ENCODE measurements at regions not wholly inside any gene's neighbourhood (a gene's known extent, or its start where the extent isn't known, plus 50 kb on each side); places are given as distances from the start of the nearest gene placed in this dataset.

DNA sequence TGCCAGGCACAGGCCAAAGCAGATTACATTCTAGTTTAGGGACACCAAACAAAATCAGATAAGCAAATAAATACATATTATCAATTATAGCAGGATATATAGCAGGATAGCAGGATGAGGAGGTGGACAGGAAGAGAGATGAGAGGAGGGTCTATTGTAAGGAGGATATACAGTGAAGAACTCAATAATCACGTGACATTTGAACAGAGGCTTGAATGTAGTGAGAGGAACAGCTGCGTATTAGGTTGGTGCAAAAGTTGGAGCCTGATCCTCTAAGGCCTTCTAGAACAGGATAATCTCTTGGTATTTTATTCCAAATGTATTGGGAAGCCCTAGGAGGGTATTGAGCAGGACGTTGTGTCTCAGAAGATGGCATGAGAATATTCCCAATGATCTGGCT lies 136.7 kb downstream of the CYLD start:
- no peak for DNase-seq (ENCODE audit: low read depth)

DNA sequence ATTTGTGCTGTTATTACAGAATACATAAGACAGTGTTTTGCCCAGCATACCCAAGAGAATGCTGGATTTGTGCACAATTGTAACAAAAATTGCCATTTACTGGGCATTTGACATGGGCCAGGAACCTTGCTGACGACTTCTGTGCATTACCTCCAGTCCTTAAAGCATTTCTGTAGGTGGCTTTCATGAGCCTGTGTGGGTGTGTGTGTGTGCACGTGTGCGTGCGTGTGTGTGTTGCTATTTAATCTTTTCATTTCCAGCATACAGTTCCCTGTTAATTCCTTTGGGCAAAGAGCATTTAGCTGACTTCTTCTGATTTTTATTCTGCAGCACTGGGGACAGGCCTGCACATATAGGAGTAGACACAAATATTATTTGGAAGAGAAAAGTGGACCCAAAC lies 134.4 kb downstream of the CYLD start:
- DNase-seq (ENCODE audit: low read depth), result no peak

DNA sequence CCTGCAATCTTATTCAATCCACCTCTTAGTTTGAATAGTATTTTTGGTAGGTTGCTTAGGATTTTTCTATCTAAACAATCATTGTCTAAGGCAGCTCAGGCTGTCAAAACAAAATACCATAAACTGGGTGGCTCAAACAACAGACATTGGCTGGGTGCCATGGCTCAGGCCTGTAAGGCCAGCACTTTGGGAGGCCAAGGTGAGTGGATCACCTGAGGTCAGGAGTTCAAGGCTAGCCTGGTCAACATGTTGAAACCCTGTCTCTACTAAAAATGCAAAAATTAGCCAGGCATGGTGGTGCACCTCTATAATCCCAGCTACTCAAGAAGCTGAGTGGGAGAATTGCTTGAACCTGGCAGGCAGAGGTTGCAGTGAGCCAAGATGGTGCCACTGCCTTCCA lies 126.7 kb downstream of the CYLD start:
- no peak for DNase-seq (ENCODE audit: low read depth)

DNA sequence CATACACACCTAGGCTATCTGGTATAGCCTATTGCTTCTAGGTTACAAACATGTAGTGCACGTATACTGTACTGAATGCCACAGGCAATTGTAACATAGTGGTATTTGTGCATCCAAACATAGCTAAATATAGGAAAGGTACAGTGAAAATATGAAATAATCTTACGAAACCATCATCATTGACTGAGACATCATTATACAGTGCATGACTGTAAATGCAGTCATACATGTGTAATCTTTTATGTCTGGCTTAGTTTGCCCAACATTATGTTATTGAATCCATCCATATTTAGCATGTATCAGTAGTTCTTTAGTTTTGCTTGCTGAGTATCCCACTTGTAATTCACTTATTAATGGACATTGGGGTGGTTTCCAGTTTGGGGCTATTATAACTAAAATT lies 124.9 kb downstream of the CYLD start:
- no peak for DNase-seq (ENCODE audit: low read depth)

DNA sequence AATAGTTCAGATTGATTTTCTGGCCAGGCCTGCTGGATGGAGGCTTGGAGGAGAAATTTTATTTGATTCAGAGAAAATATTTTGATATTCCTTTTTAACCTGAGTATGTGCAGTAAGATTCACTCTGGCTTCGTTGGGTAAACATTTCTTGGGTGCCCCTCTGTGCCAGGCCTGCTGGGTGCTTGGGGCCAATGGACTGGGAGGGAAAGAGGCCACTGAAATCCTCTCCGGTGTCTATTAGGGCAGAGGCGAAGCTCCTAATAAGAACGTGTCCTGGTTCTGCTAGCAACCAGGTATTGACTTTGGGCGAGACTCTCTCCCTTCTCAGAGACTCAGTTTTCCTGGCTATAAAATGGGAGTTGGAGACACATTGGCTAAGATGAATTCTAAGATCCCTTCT lies 122.5 kb downstream of the CYLD start:
- DNase-seq (ENCODE audit: low read depth), result no peak

DNA sequence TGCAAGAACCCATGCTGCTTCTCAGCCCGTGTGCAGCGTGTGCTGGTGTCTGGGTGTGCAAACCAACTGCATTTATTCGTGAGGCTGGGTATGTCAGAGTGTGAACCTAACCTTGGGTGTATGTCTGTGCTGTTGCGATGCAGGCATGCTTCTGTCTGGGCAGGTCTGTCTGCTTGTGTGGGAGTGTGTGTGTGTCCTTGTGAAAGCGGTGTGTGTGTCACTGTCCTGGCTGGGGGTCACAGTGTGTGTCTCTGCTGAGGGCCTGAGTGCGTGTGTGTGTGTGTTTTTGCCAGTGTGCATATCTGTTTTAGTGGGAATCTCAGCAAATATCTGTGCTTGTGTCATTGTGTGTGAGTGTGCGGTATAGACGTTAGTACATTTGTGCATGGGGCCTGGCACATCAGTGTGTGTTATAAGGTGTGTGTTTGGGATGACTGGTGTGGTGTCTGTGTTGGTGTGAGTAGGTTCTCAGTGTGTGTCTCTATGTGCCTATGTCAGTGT lies 121.8 kb downstream of the CYLD start:
- DNase-seq (ENCODE audit: low read depth), result no peak

DNA sequence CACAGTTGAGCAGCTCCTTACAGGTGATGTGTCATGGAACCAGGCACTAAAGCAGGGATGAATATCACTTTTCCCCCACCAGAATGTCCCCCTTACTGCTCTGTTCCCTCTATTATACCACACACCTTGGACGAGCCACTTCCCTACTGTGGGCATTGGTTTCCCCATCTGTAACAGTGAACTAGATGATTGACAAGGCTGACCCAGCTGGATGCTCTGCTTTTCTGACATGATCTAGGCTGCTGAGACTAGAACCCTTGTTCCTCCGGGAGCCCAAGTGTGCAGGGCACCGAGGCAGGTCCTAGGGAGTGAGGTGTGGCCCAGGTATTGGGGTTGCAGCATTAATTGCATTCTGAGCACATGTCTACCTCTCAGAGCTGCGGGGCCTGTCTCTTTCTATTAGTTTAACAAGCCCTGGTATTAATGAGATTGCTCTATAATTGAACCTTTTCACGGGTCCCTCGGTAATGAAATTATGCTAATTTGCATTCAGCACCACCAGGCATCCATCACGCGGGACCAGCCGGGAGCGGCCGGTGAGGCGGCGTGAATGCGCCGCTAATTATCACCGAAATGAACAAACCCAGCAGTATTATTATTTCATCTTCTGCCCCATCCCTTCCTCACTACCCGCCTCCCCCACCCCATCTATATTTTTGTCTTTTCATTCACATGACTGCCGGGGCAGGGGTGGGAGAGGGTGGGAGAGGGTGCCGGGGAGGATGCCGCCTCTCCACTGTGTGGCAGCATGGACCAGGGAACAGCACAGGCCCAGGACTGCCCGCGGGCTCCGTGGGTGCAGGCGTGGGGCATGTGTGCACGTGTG lies 121.1 kb downstream of the CYLD start:
- DNase-seq (ENCODE audit: low read depth), result no peak

DNA sequence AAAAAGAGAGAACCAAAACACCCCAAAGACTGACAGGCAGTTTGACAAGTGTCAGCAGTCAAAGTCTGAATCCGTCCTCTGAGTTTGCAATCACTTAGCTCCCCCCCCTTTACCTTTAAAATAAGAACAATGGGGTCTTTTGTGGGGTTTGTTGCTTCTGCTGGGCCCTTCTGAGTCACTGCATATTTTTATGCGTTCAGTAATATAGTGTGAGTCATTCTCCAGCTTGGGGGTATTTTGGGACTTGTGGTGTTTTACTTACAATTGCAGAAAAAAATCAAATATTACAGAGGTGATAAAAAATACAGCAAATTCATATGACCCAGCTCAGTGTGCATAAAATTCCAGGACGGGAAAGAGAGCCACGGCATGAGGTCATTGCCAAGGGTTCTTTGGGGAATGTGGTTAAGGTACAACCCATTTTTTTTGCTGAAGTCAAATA lies 120.1 kb downstream of the CYLD start:
- DNase-seq (ENCODE audit: low read depth), result peak; percentile 52

DNA sequence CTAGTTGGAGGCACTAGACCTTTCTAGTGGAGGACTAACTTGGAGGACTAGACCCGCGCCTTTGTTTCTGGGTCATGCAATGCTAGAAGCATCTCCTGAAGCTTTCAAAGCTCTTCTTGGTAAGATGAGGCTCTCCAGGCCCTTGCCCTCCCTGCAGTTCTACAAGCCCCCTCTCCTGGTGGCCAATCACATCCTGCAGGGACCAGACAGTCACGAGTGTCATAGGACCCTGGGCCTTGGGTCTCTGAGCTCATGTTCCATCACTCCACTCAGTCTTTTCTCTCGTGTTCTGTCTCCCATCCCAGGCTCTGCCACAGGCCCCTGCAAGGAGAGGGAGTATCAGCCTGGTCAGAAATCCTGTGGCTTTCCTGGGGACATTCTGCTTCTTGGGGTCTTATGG lies 119.6 kb downstream of the CYLD start:
- no peak for DNase-seq (ENCODE audit: low read depth)

DNA sequence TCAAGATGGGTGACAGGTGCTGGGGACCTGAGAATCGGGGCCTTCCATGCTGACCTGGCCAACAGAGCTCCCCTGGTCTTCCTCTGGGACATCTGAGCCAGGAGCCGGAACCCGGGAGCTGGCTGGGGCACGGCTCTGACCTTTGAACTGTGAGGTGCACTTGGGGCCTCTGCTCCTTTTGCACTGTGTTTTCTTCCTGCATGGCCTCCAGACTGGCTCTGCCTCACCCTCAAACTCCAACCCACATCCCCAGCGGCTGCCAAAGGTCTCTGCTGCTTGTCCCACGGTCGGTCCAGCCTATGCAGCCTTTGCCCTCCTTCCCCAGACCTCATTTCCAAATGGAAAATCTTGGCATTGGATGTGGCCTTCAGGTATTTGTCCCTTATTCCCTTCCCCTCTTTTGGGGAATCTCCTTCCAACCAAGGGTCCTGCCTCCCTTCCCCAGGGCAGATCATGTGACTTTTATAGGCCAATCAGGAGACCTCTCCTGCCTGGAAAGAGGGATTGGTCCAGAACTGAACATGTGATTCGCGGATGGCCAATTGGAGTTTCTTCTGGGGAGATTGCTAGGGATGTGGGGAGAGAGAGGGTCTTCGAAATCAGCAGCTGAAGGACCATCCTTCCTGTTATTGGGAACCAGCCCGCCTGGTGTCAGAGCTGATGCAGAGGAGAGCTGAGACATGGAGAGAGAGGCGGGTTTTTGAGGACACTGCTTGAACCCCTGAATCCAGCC lies 117.9 kb downstream of the CYLD start:
- no peak for DNase-seq (ENCODE audit: low read depth)

DNA sequence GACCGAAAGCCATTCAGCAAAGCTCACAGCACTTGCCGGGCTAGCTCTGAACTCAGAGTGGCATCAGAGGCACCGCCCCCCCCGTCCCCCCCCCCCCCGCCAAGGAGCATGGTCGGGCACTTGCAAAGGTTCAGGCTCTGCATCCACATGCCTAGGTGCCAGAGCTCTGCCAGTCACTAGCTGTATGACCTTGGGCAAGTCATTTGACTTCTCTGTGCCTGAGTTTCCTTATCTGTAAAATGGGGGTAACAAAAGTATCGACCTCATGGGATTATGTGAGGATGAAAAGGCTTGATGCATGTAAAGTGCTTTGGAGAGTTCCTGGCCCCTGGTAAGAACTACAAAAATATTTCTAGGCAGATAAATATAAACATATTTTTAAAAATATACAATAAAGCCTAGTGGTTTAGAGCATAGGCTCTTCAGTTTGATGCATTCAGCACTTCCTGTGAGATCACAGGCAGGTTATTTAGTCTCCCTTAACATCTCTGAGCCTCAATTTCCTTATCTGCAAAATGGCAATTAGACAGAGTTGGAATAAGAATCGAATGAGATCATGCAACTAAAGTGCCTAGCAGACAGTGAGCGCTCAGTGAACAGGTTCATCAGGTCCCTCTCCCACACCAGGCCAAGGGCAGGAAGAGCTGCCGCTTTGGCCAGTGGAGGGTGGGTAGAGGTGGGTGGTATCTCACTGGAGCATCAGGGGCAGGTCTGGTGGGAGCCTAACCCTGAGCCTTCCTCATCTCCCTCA lies 117.2 kb downstream of the CYLD start:
- DNase-seq (ENCODE audit: low read depth), result no peak

DNA sequence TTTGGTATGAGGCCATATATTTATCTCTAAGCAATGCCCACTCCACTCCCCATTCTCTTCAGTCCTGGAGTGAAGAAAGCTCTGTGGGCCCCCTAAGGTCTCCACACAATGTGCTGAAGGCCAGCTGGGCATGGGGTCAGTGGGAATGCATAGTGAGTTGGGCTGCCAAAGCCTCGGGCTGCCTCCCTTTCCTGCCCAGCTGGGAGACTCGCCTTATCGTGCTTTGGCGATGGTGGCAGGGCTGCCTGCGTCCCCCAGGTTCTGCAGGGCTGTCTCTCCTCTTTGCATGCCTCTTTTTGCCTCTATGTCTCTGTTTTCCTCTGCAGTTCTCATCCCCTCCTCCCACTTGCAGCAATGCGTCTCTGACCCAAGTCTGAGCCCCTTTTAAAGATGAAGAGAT lies 116.5 kb downstream of the CYLD start:
- DNase-seq (ENCODE audit: low read depth), result no peak

DNA sequence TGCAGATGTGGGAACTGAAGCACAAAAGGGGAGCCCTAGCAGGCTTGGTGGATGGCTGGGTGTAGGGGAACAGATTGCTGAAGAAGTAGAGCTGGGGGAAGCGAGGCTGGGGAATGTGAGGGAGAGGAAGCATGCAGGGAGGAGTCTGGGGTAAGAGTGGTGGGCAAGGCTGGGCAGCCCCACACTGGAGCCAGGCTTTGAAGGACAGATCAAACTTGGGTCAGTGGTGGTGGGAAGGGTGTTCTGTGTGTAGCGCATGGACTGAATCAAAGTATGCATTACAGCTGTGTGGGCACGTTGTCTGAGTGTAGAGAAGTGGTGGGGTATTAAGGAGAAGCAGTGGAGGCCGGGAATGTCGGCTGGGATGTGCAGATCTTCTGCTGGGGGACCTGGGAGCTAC lies 116.0 kb downstream of the CYLD start:
- no peak for DNase-seq (ENCODE audit: low read depth)

DNA sequence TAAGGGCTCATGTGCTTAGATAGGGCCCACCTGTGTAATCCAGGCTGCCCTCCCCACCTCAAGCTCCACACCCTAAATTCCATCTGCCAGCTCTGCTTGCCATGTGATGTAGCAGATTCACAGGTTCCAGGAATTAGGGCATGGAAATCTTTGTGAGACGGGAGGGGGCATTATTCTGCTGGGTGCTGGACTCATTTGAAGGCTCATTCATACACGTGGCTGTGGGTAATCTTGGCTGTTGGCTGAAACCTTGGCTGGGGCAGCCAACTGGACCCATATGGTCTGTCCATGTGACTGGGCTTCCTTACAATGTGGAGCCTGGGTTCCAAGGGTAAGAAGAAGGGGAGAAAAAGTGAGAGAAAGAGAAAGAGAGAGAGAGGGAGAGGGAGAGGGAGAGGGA lies 115.1 kb downstream of the CYLD start:
- DNase-seq (ENCODE audit: low read depth), result no peak

DNA sequence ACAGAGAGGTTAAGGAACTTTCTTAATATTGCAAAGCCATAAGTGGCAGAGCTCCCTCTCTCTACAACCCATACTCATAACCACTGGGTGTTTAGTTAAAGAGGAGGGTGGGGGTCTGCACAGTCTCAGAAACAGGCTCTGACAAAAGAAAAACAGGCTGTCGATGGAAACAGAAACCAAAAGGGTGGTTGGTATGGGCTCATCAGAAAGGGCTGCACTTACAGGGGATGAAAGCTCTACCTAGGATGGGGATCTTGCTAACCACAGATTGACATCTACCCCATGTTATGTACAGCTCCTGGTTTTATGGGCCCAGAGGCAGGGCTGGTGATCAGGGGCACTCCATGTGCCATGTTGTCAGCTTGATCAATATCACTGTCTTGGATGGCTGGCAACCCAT lies 111.4 kb downstream of the CYLD start:
- no peak for DNase-seq (ENCODE audit: low read depth)

Data from non-pigmented ciliary epithelial cell (primary cell).